ENCODE measurements at regions not wholly inside any gene's neighbourhood (a gene's known extent, or its start where the extent isn't known, plus 50 kb on each side); places are given as distances from the start of the nearest gene placed in this dataset.

DNA sequence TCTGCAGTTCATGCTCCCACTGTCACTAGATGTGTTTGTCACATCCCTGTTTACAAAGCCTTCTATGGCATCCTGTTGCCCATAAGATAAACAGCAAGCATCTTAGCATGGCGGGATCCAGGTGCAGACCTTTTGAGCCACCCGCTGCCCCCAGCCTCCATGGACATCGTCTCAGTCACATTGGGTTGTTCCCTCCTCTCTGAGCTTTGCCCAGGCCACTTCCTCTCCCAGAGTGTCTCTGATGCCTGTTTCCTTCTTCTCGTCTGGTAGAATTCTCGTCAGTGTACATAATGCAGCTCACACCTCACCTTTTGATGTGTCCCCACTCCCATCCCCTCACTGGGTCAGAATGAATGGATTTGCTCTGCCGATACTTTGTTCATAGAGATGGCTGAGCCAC, 239.0 kb upstream of the APCDD1 start:
- intact Hi-C loops (cut with DNase I): no loop called here

GRCh38 chr18:10216791-10217190, 237.6 kb upstream of the APCDD1 start:
- Histone ChIP-seq H3K27ac (no peak overlapping the region), H3K27me3 (no peaks in the 10 kb centered on the region), H3K4me1 (peaks cover 0 to 12% (median 0%) of the 10 kb centered on the region in 9 donors), H3K9me3 (peaks cover 0 to 31% (median 7%) of the 10 kb centered on the region in 11 donors), H3K4me3 (no peak overlapping the region), H3K36me3 (no peaks in the 10 kb centered on the region)
- no peak for DNase-seq
- WGBS, 2 donors: 92 to 97% methylated on average over 2 of the region's 2 CpGs
- TF ChIP-seq CTCF (IDR thresholded peaks at IDR 0.05): no peak
- peak in 1 of 8 donors; percentile 29 for ATAC-seq
- intact Hi-C loops (cut with DNase I): no loop called here

More for the DNA sequence above, 239.0 kb upstream of the APCDD1 start:
- H3K9me3 ChIP-seq: peaks cover 0 to 22% (median 7%) of the 10 kb centered on the region in 11 donors
- WGBS, 2 donors: 82 to 93% methylated on average over 6 of the region's 6 CpGs
- peaks cover 0 to 12% (median 0%) of the 10 kb centered on the region in 9 donors for H3K4me1 ChIP-seq
- TF ChIP-seq CTCF (IDR thresholded peaks at IDR 0.05): no peak
- no peak overlapping the region for H3K27ac ChIP-seq
- ATAC-seq: peak in 1 of 8 donors; percentile 21
- no peak overlapping the region for H3K4me3 ChIP-seq
- H3K36me3 ChIP-seq: no peaks in the 10 kb centered on the region
- no peak for DNase-seq
- no peaks in the 10 kb centered on the region for H3K27me3 ChIP-seq

- no peaks in the 10 kb centered on the region for H3K36me3 ChIP-seq
- no peak overlapping the region for H3K4me3 ChIP-seq
- 76 to 77% methylated on average over 2 of the region's 2 CpGs for WGBS, 2 donors
- peaks cover 0 to 12% (median 0%) of the 10 kb centered on the region in 9 donors for H3K4me1 ChIP-seq
- no peaks in the 10 kb centered on the region for H3K27me3 ChIP-seq
- TF ChIP-seq CTCF (IDR thresholded peaks at IDR 0.05): no peak
- H3K27ac ChIP-seq: no peak overlapping the region
- ATAC-seq: no peak
- no peak for DNase-seq
- intact Hi-C loops (cut with DNase I): no loop called here
- H3K9me3 ChIP-seq: peaks cover 0 to 35% (median 7%) of the 10 kb centered on the region in 11 donors
These were observed 237.2 kb upstream of the APCDD1 start for GRCh38 chr18:10217211-10217610.

DNA sequence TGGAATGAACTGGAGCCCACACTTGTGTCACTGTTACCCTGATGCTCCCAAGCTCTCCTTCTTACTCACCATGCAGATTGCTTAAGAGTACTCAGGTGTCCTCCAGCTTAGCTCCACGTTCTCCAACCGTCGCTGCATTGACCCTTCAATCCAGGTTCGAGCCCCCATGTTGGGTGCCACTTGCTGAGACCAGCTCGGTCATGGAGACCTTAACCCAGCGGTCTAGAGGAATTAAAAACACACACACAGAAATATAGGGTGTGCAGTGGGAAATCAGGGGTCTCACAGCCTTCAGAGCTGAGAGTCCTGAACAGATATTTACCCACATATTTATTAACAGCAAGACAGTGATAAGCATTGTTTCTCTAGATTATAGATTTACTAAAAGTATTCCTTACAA, 229.1 kb upstream of the APCDD1 start:
- 96 to 97% methylated on average over 6 of the region's 6 CpGs for WGBS, 2 donors
- TF ChIP-seq CTCF (IDR thresholded peaks at IDR 0.05): no peak

More for the DNA sequence above, 229.1 kb upstream of the APCDD1 start:
- H3K27me3 ChIP-seq: no peaks in the 10 kb centered on the region
- peaks cover 0 to 8% (median 0%) of the 10 kb centered on the region in 9 donors for H3K4me1 ChIP-seq
- intact Hi-C loops (cut with DNase I): no loop called here
- no peak for ATAC-seq
- H3K36me3 ChIP-seq: no peaks in the 10 kb centered on the region
- H3K4me3 ChIP-seq: no peak overlapping the region
- peaks cover 0 to 42% (median 5%) of the 10 kb centered on the region in 11 donors for H3K9me3 ChIP-seq
- no peak for DNase-seq
- H3K27ac ChIP-seq: no peak overlapping the region
